ENCODE measurements at regions not wholly inside any gene's neighbourhood (a gene's known extent, or its start where the extent isn't known, plus 50 kb on each side); places are given as distances from the start of the nearest gene placed in this dataset.

DNA sequence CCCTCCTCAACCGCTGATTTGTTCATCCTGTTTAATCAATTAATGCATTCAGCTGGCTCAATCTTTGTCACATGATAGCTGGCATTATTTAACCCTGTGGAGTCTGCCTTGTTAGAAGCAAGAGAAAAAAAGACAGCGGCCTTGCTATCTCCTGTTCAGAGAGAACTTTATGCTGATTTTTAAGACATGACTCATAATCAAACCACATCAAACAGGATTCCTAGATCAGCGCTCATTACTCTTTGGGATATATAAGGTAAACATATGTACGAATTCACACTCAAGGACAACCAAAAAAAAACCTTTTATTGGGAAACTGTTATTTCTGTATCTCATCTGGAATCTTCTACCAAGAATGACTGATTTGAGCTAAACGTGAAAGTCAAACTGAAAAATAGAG, 195.1 kb downstream of the C1D start:
- DNase-seq (ENCODE audit: low read depth in 2 of 2): no peak

GRCh38 chr2:67871686-67872412, 191.0 kb downstream of the C1D start:
- DNase-seq (ENCODE audit: low read depth in 2 of 2): no peak

- DNase-seq (ENCODE audit: low read depth in 2 of 2): no peak
Observed at GRCh38 chr2:67872481-67872880, 190.3 kb downstream of the C1D start.

DNA sequence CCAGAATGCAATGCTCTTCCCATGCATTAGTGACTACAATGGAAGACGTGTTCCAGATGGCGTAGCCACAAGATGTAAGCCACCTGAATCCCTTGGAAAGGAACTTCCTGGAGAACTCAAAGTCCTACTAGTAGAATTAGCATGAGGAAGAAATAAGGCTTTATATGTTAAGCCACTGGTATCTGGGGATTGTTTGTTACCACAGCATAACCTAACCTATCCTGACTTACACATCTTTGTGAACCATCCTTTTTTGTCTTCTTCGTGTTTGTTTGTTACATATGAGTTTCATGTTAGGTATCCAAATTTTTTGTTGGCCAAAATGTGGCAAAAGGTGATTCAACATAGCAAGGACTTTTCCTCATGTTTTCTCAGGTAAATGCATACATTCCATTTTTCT, 188.9 kb downstream of the C1D start:
- no peak for DNase-seq (ENCODE audit: low read depth in 2 of 2)

DNA sequence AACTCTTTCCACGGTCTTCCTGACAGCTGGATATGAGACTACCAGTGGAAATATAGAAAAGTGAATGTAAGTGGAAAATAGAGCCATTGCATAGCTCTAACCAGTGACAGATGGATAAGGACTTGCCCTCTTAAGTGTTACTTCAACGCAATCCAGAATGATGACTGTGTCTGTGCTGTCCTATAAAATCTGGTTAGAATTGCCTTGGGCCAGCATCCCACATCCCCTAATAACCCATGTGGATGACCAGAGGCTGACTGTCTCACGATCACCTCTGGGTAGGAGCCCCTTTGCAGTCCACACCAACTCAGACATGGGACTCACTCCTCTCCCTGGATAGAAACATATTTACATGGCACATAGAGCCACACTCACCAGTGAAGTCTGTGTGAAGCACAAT, 186.6 kb downstream of the C1D start:
- DNase-seq (ENCODE audit: low read depth in 2 of 2): no peak

DNA sequence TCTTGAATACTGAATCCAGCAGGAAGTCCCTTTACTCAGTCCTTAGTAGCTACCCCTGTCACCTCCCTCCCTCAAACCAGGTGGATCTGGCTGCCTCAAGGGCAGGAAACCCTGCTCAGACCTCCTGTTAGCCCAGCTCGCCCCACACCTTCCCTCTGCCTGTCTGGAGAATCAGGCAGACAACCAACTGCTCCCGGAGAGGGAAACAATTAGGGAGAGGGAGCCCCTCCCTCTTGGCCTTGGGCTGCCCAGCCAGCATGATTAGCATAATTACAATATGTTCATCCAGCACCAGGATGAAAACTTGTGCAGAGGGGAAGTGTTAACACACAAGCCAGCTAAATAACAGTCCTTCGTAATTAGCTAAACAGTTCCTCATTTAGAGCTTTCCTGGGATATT, 185.5 kb downstream of the C1D start:
- DNase-seq (ENCODE audit: low read depth in 2 of 2): no peak

GRCh38 chr2:67878743-67879142, 184.1 kb downstream of the C1D start:
- no peak for DNase-seq (ENCODE audit: low read depth in 2 of 2)

DNA sequence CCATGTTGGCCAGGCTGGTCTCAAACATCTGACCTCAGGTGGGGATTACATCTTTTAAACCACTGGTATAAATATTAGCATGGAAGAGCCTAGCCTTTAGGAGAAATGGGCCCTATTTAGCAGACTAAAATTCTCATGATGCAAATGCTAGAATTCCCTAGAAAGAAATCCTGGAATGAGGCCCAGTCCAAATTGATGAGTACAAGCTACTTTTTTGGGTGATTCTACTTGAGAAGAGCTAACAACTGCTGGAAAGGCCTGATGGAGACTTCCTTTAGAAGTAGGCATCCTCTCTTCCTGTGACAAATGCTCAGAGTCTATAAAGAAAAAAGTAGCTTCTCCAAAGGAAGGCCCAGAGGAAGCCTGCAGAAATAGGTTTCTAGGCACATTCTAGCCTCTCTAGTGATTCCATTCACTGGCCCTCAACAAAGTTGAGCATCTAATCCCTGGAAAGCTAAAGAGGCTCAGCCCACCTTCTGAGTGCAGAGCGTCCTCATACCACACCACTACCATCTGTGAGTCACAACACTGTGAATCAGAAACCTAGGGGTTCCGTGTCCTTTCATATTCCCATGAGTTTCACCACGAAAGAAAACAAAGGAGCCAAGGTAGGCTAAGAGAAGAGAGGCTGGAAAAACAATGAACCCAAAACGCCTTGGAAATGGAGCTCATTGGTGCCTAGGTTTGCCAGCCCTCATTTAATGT, 183.1 kb downstream of the C1D start:
- no peak for DNase-seq (ENCODE audit: low read depth in 2 of 2)

DNA sequence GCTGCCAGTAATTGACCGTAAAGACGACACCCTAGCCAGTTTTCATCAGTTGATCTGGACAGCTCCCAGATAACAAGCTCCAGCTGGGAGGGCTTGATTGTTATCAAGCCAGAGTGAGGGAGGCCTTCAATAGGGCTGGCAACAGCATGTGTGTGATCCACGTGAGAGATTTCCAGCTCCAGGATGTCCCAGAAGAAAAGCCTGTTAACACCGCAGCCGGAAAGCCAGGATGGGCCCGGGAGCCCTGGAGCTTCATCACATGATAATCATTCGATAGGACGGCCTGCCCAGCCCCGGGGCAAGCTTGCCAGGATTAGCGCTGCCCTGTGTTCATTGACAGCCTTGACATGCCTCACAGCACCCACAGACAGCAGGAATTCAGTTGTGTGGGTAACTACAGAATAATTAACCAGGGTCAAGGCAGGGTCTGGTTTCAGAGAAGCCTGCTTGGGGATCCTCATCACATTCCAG, 182.5 kb downstream of the C1D start:
- no peak for DNase-seq (ENCODE audit: low read depth in 2 of 2)

DNA sequence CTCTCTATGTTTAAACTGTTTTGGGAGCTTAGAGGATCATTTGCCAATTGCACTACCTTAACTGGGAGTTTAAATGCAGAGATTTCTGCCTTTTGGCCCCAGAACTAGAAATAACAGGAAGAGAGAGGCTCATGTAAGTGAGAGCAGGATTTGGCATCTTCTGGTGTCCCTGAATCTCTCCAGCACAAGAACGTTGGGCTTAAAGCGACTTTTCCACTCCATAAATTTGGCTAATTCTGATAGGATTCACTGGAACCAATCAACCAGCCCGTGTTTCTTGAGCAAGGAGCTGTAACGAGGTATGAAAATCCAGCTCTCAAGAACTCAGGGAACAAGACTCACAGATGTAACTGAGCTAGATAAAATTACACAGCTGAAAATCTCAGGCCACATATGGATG, 181.0 kb downstream of the C1D start:
- no peak for DNase-seq (ENCODE audit: low read depth in 2 of 2)

- no peak for DNase-seq (ENCODE audit: low read depth in 2 of 2)
Observed at GRCh38 chr2:67883316-67884087, 179.3 kb downstream of the C1D start.

DNA sequence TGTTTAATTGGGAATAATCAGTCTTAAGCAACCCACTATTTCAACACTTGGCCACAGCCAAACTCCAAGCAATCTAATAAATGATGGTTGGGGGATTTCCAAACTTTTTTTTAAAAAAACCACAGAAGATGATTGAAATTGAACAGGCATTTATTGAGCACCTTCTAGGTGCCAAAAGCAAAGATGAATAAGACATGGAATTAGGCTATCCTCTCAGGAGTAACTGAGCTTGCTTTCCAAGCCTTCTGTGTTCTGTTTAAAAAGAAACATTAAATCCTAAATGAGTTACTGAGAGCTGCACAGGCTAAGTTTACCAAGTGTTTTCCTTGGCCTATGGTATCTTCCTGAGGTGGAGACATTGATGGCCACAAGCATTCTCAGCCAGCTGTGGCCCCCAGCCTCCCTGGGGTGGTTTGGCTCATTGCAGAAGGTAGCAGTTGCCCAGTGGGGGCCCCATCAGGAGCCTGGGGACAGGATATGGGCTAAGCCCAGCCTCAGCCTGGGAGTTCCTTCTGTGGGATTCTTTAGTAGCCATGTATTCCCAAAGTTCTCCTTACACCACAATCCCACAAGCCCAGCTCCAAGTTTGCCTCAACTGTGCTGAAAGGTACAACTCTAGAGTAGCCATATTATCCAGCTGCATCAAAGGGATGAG, 174.3 kb downstream of the C1D start:
- DNase-seq (ENCODE audit: low read depth in 2 of 2): no peak

DNA sequence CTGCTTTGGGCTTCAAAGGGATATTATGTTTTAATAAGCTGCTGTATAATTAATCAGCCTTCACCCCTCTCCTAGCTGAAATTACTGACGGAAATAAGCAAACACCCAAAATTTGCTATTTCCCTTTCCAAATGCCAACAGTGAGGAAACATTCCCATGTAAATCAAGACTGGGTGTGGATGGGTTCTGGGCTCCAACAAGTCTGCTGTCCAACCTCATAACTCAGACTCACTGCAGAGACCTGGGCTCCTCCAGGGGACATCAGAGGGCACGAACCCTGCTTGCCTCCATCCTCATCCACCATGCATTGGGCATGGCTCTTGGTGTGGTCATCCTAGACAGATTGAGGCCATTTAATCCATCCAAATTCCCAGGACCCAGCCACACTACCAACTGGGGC, 173.7 kb downstream of the C1D start:
- no peak for DNase-seq (ENCODE audit: low read depth in 2 of 2)

- DNase-seq (ENCODE audit: low read depth in 2 of 2): no peak
Observed at GRCh38 chr2:67891642-67892041, 171.2 kb downstream of the C1D start.

GRCh38 chr2:67892339-67892846, 170.4 kb downstream of the C1D start:
- no peak for DNase-seq (ENCODE audit: low read depth in 2 of 2)

GRCh38 chr2:67895227-67895941, 167.4 kb downstream of the C1D start:
- DNase-seq (ENCODE audit: low read depth in 2 of 2): no peak

DNA sequence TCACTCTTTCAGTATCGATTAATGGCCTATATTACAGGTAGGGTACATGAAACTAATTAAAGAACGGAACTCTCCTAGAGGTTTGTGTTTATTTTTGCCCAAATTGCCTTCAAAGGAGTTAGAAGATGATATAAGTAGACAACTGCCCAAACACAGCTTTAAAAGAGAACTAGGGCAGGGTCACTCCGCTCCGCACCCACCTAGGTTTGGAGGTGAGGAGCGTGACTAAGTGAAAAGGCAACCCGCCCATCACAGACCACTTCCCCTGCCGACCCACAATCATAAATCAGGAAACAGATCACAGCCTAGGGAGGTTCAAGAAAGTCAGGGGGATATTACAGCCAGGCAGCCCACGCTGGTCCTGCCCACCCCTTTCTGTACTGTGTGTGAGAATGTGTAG, 166.7 kb downstream of the C1D start:
- no peak for DNase-seq (ENCODE audit: low read depth in 2 of 2)

GRCh38 chr2:67896476-67896875, 166.3 kb downstream of the C1D start:
- DNase-seq (ENCODE audit: low read depth in 2 of 2): no peak

DNA sequence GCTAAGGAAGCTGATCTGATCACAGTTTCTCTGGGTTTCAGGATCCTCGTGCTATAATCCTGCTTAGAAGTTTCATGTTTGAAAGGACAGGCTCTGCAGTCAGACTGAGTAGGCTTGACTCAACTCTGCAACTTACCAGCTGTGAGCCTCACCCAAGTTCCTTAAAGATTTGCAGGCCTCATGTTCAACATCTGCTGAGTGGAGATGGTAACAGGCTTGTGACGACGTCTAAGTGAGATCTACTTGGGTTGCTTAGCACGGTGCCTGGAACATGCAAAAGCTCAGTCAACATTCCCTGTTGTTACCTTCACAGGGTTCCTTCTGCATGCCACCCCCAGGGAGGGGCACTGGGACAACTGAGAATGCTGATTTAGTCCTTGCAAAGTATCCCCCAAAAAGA, 164.2 kb downstream of the C1D start:
- DNase-seq (ENCODE audit: low read depth in 2 of 2): no peak

- DNase-seq (ENCODE audit: low read depth in 2 of 2): no peak
Observed at GRCh38 chr2:67899187-67899586, 163.6 kb downstream of the C1D start.

- DNase-seq (ENCODE audit: low read depth in 2 of 2): no peak
Observed at GRCh38 chr2:67900826-67901225, 162.0 kb downstream of the C1D start.
